Pancreas (tissue), 10 donors: ENCODE measurements at regions not wholly inside any gene's neighbourhood (a gene's known extent, or its start where the extent isn't known, plus 50 kb on each side); places are given as distances from the start of the nearest gene placed in this dataset.
A peak's percentile ranks its signal among the peaks of the same experiment; 100 is the strongest.
"Not testable (repeated sequence)": the region's sequence is repeated elsewhere in the genome, so short reads cannot be mapped to it uniquely, and the experiment has no call there.

Experiments
- ATAC-seq, 4 donors: fragments of 200-7000 bp; cut with Tn5 transposase; one replicate each; pipeline versions ENCODE4 v1.8.0 to v1.9.1; 2020; ENCODE audit warnings: mild to moderate bottlenecking in 4 of 4, moderate library complexity in 4 of 4
- DNase-seq, 6 donors: peaks; one replicate each; pipeline ENCODE4 v3.0.0-alpha.2; 2020
- FAIRE-seq: peaks from 2 replicates; lab custom pipeline; 2012; peaks lifted over from hg19 to GRCh38; lab: Jason Lieb, UNC
- H3K27ac ChIP-seq, 4 donors: fragments of 200-600 bp; sonication (generic); 1 replicate in 3 of 4; 2 replicates in 1 of 4; pipeline versions ENCODE4 v1.5.0 to v1.8.0; 2020
- H3K27me3 ChIP-seq, 4 donors: fragments of 200-600 bp; one replicate each; pipeline ENCODE4 v1.8.0; 2021
- H3K36me3 ChIP-seq, 3 donors: fragments of 200-600 bp; sonication (generic) in 1 of 3; one replicate each; pipeline versions ENCODE4 v1.5.0 to v1.8.0; 2020 to 2021
- H3K4me1 ChIP-seq, 3 donors: fragments of 200-600 bp; one replicate each; pipeline ENCODE4 v1.8.0; 2021
- H3K4me3 ChIP-seq, 4 donors: fragments of 200-600 bp; sonication (generic) in 2 of 4; one replicate each; pipeline versions ENCODE4 v1.5.0 to v1.8.0; 2020 to 2021
- H3K9me3 ChIP-seq, 4 donors: fragments of 200-600 bp; one replicate each; pipeline ENCODE4 v1.8.0; 2021
- WGBS, 2 donors: extraction: QIAGEN DNeasy Blood & Tissue Kit; methylation state at CpG; one replicate each; pipeline ENCODE4 v1.1.7; 2013; 5-methylcytosine and 5-hydroxymethylcytosine counted together
- intact Hi-C, 3 donors: fragments of 100-400 bp; cut with DNase I; formaldehyde crosslinking; loops; one replicate each; pipeline versions ENCODE4 v1.11.1 to v1.14.2; 2022
- TF ChIP-seq, protein P1 (sequence below), 4 donors: fragments of 200-600 bp; sonication (generic) in 3 of 4; IDR thresholded peaks; one replicate each; pipeline versions ENCODE4 v1.5.0 to v1.8.0; 2021; ENCODE audit warnings: antibody characterized with exemption in 4 of 4
- donor health status: healthy with polysubstance abuse.
- donor health status: DM: no; HTN: no; CAD: no; lungs with moderate emphysema.
- donor health status: DM: no; HTN: no; CAD: no.
- donor health status: control.
- donor health status: control.
- donor health status: Bipolar disorder and iron deficiency.
- donor health status: DM: yes; HTN: yes; CAD: no.
- donor health status: DM: no; HTN: no; CAD: no.
- donor health status: DM: no; HTN: no; CAD: no.
- donor health status: DM: yes; HTN: yes; CAD: no.

DNA sequence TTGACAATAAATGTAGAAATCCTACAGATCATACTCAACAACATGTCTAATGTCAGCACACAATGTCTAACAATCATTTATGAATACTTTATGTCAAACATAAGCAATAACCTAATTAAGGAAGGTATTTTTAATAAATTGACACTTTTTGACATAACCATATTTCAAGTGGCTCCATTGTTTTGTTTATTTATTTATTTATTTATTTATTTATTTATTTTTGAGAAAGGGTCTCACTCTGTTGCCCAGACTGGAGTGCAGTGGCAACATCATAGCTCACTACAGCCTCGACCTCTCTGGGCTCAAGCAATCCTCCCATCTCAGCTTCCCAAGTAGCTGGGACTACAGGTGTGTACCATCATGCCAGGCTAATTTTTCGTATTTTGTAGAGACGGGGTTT lies 267.6 kb upstream of the BTG1 start:
- H3K9me3 ChIP-seq = no peaks in the 10 kb centered on the region
- 94 to 96% methylated on average over 3 of the region's 3 CpGs for WGBS, 2 donors
- no peak for ATAC-seq
- H3K4me3 ChIP-seq = no peak overlapping the region
- H3K36me3 ChIP-seq = no peaks in the 10 kb centered on the region
- no peak for DNase-seq
- H3K27ac ChIP-seq = no peak overlapping the region
- TF ChIP-seq, protein P1, sequence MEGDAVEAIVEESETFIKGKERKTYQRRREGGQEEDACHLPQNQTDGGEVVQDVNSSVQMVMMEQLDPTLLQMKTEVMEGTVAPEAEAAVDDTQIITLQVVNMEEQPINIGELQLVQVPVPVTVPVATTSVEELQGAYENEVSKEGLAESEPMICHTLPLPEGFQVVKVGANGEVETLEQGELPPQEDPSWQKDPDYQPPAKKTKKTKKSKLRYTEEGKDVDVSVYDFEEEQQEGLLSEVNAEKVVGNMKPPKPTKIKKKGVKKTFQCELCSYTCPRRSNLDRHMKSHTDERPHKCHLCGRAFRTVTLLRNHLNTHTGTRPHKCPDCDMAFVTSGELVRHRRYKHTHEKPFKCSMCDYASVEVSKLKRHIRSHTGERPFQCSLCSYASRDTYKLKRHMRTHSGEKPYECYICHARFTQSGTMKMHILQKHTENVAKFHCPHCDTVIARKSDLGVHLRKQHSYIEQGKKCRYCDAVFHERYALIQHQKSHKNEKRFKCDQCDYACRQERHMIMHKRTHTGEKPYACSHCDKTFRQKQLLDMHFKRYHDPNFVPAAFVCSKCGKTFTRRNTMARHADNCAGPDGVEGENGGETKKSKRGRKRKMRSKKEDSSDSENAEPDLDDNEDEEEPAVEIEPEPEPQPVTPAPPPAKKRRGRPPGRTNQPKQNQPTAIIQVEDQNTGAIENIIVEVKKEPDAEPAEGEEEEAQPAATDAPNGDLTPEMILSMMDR (IDR thresholded peaks at IDR 0.05) = no peak
- FAIRE-seq = no peak
- intact Hi-C loops = no loop called here
- H3K4me1 ChIP-seq = no peaks in the 10 kb centered on the region
- no peaks in the 10 kb centered on the region for H3K27me3 ChIP-seq

DNA sequence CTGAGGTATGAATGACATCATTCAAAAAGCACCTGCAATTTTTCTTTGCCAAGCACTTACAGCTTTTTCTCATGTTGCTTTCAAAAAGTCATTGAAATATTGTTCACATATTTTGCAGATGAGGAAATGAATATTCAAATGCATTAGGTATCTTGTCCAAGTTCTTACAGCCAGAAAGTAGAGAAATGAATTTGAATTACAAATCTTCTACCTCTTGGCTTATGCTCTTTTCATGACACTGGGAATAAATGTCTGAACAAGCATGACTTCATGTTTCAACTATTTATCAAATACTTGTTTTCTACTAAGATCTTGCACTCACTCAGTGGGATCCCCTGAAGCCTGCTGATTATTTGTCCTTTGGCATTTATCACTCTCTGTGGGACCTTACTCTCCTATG lies 267.2 kb upstream of the BTG1 start:
- FAIRE-seq (no peak), DNase-seq (no peak), ATAC-seq (no peak)
- Histone ChIP-seq H3K4me3 (no peak overlapping the region), H3K27ac (no peak overlapping the region), H3K27me3 (no peaks in the 10 kb centered on the region), H3K4me1 (no peaks in the 10 kb centered on the region), H3K36me3 (no peaks in the 10 kb centered on the region), H3K9me3 (no peaks in the 10 kb centered on the region)
- intact Hi-C loops = no loop called here
- TF ChIP-seq, protein P1 (IDR thresholded peaks at IDR 0.05) = no peak

DNA sequence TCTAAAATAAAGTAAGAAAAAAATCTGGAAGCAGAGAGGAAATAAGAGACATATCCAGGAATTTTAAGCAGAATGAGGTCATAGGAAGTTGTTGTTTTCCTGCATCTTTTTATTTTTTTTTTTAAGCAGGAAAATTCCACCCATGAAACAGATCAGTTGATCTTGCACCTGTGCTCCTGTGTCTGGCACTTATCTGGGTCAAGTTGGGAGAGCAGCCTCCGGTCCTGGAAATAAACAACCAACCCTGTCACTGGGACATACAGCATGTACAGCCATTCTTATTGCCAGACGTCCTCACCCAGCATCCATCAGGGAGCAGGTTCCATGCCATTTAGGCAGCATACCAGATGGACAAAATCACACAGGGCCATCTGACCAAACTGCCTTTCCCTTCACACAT lies 266.0 kb upstream of the BTG1 start:
- no peak overlapping the region for H3K27ac ChIP-seq
- WGBS, 2 donors = 40 to 41% methylated on average over 2 of the region's 2 CpGs
- intact Hi-C loops = no loop called here
- H3K36me3 ChIP-seq = no peaks in the 10 kb centered on the region
- no peaks in the 10 kb centered on the region for H3K4me1 ChIP-seq
- ATAC-seq (no peak), DNase-seq (no peak), FAIRE-seq (no peak)
- TF ChIP-seq, protein P1 (IDR thresholded peaks at IDR 0.05) = no peak
- no peaks in the 10 kb centered on the region for H3K9me3 ChIP-seq
- H3K4me3 ChIP-seq = no peak overlapping the region
- H3K27me3 ChIP-seq = no peaks in the 10 kb centered on the region

DNA sequence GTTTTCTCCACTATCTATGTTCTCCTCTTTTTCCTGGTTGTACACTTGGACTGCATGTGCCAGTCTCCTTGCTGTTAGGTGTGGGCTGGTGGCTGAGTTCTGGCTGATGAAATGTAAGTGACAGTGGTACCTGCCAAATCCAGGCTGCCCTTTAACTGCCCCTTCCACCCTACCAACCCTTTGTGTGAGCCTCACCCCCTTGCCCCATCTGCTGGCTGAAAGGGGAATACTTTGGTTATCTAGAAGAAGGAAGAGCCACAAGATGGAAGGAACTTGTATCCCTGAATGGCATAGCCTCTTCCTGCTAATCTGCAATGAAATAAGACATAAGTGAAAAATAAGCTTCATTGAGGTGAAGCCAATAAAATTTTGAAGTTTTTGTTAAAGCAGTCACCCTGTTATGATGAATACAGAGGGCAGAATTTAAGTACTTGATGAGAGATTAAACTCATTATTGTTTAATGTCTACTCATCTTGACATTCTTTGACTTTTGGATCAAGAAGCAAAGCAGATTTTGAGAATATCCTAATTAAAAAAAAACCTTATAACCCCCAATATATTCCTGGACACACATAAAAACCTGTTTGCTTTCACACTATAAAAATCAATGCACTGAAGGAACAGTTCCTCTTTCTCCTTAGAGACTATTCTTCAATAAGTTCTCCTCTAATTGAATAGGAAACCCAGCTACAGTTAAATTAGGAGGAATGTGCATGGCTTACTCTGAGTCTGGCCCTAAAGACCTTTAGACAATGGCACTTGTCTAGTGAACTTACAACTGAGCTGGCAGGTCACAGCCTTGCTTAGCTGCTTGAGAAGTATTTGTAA lies 262.6 kb upstream of the BTG1 start:
- Histone ChIP-seq H3K9me3 (no peaks in the 10 kb centered on the region), H3K36me3 (no peaks in the 10 kb centered on the region), H3K4me3 (no peak overlapping the region), H3K4me1 (no peaks in the 10 kb centered on the region), H3K27me3 (no peaks in the 10 kb centered on the region), H3K27ac (no peak overlapping the region)
- TF ChIP-seq, protein P1 (IDR thresholded peaks at IDR 0.05) = no peak
- ATAC-seq = peak in 1 of 4 donors; percentile 56
- FAIRE-seq = no peak
- intact Hi-C loops = no loop called here
- peak in 1 of 6 donors; percentile 34 for DNase-seq

DNA sequence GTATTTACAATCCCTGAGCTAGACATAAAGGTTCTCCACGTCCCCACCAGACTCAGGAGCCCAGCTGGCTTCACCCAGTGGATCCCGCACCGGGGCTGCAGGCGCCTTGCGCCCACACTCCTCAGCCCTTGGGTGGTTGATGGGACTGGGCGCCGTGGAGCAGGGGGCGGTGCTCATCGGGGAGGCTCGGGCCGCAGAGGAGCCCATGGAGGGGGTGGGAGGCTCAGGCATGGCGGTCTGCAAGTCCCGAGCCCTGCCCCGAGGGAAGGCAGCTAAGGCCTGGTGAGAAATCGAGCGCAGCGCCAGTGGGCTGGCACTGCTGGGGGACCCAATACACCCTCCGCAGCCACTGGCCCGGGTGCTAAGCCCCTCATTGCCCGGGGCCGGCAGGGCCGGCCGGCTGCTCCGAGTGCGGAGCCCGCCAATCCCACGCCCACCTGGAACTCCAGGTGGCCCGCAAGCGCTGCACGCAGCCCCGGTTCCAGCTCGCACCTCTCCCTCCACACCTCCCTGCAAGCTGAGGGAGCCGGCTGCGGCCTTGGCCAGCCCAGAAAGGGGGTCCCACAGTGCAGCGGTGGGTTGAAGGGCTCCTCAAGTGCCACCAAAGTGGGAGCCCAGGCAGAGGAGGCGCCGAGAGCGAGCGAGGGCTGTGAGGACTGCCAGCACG lies 260.9 kb upstream of the BTG1 start:
- WGBS, 2 donors = 94 to 96% methylated on average over 30 to 40 of the region's 40 CpGs
- ATAC-seq, H3K36me3 ChIP-seq, intact Hi-C loops, H3K27ac ChIP-seq, H3K9me3 ChIP-seq, H3K4me3 ChIP-seq, FAIRE-seq, H3K27me3 ChIP-seq, H3K4me1 ChIP-seq: not testable (repeated sequence)
- DNase-seq = peak in 1 of 6 donors; percentile 56

DNA sequence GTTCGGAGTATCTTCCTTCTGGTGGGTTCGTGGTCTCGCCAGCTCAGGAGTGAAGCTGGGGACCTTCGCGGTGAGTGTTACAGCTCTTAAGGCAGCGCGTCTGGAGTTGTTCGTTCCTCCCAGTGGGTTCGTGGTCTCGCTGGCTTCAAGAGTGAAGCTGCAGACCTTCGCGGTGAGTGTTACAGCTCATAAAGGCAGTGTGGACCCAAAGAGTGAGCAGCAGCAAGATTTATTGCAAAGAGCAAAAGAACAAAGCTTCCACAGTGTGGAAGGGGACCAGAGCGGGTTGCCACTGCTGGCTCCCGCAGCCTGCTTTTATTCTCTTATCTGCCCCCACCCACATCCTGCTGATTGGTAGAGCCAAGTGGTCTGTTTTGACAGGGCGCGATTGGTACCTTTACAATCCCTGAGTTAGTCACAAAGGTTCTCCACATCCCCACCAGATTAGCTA lies 260.2 kb upstream of the BTG1 start:
- FAIRE-seq, DNase-seq, intact Hi-C loops, H3K27ac ChIP-seq, H3K36me3 ChIP-seq, H3K9me3 ChIP-seq, ATAC-seq, H3K27me3 ChIP-seq, H3K4me3 ChIP-seq, H3K4me1 ChIP-seq: not testable (repeated sequence)
- WGBS, 2 donors = 93 to 94% methylated on average over 16 of the region's 16 CpGs
